Testis (tissue), 2 donors: ENCODE measurements at regions not wholly inside any gene's neighbourhood (a gene's known extent, or its start where the extent isn't known, plus 50 kb on each side); places are given as distances from the start of the nearest gene placed in this dataset.

Experiments used
- DNase-seq: peaks from one replicate; pipeline ENCODE4 v3.0.0-alpha.2; 2019
- H3K27ac ChIP-seq, 2 donors: fragments of 200-600 bp; sonication (generic); one replicate each; pipeline ENCODE4 v1.5.1; 2019
- H3K27me3 ChIP-seq: fragments of 200-600 bp; sonication (generic); one replicate; pipeline ENCODE4 v1.5.1; 2019
- H3K36me3 ChIP-seq: fragments of 200-600 bp; sonication (generic); one replicate; pipeline ENCODE4 v1.5.1; 2017; ENCODE audit warnings: low read depth; ENCODE audit errors: missing control alignments
- H3K4me1 ChIP-seq: fragments of 200-600 bp; sonication (generic); one replicate; pipeline ENCODE4 v1.5.1; 2019
- H3K4me3 ChIP-seq, 2 donors: fragments of 200-600 bp; sonication (generic); one replicate each; pipeline ENCODE4 v1.5.1; 2017 to 2019
- H3K9me3 ChIP-seq: fragments of 200-600 bp; sonication (generic); one replicate; pipeline ENCODE4 v1.5.1; 2017
- CTCF ChIP-seq, 3 experiments: fragments of 450-650 bp in 2 of 3; fragments of 200-600 bp in 1 of 3; sonication (generic) in 1 of 3; IDR thresholded peaks; one replicate each; pipeline ENCODE4 v1.5.1; 2016 to 2019; ENCODE audit warnings: antibody characterized with exemption in 3 of 3, mild to moderate bottlenecking in 2 of 3, moderate library complexity in 1 of 3
- POLR2A ChIP-seq: fragments of 450-650 bp; IDR thresholded peaks from one replicate; pipeline ENCODE4 v1.6.1; 2017; ENCODE audit warnings: antibody characterized with exemption, mild to moderate bottlenecking, moderate library complexity
- WGBS, 2 donors: methylation state at CpG; one replicate each; pipeline ENCODE4 v1.1.5; 2018; 5-methylcytosine and 5-hydroxymethylcytosine counted together
- intact Hi-C: fragments of 100-400 bp; cut with DNase I; formaldehyde crosslinking; loops from one replicate; pipeline ENCODE4 v1.15.1; 2023; ENCODE audit warnings: low total_unique reads

- no peaks in the 10 kb centered on the region for H3K4me1 ChIP-seq
- DNase-seq, result no peak
- H3K27ac ChIP-seq, result no peak overlapping the region
- H3K4me3 ChIP-seq, result no peak overlapping the region
- WGBS, 2 donors, result 66 to 78% methylated on average over 1 of the region's 1 CpG
- H3K36me3 ChIP-seq, result no peaks in the 10 kb centered on the region
- no peaks in the 10 kb centered on the region for H3K9me3 ChIP-seq
- no peaks in the 10 kb centered on the region for H3K27me3 ChIP-seq
- intact Hi-C loops, result no loop called here
- TF ChIP-seq CTCF (IDR thresholded peaks at IDR 0.05) (no peak), POLR2A (no peak)
These were observed 315.0 kb upstream of the CAMK1G start for GRCh38 chr1:209268479-209268878.

GRCh38 chr1:209276321-209276720 is 307.2 kb upstream of the CAMK1G start:
- H3K36me3 ChIP-seq, result no peaks in the 10 kb centered on the region
- H3K27ac ChIP-seq, result no peak overlapping the region
- TF ChIP-seq CTCF (IDR thresholded peaks at IDR 0.05), result no peak
- TF ChIP-seq POLR2A, result no peak
- intact Hi-C loops, result no loop called here
- no peaks in the 10 kb centered on the region for H3K9me3 ChIP-seq
- 63% methylated on average over 3 of the region's 3 CpGs for WGBS, 2 donors
- no peaks in the 10 kb centered on the region for H3K27me3 ChIP-seq
- no peak overlapping the region for H3K4me3 ChIP-seq
- no peak for DNase-seq
- no peaks in the 10 kb centered on the region for H3K4me1 ChIP-seq

GRCh38 chr1:209277662-209278061 is 305.9 kb upstream of the CAMK1G start:
- Histone ChIP-seq H3K27ac (no peak overlapping the region), H3K9me3 (no peaks in the 10 kb centered on the region), H3K4me3 (no peak overlapping the region), H3K36me3 (no peaks in the 10 kb centered on the region), H3K4me1 (no peaks in the 10 kb centered on the region), H3K27me3 (no peaks in the 10 kb centered on the region)
- no peak for DNase-seq
- no peak for TF ChIP-seq CTCF (IDR thresholded peaks at IDR 0.05)
- no peak for TF ChIP-seq POLR2A
- WGBS, 2 donors, result 54 to 70% methylated on average over 1 of the region's 1 CpG
- intact Hi-C loops, result no loop called here

- Histone ChIP-seq H3K27ac (no peak overlapping the region), H3K4me1 (no peaks in the 10 kb centered on the region), H3K36me3 (no peaks in the 10 kb centered on the region), H3K9me3 (no peaks in the 10 kb centered on the region), H3K4me3 (no peak overlapping the region), H3K27me3 (no peaks in the 10 kb centered on the region)
- DNase-seq, result no peak
- intact Hi-C loops, result no loop called here
- TF ChIP-seq POLR2A, result no peak
- TF ChIP-seq CTCF (IDR thresholded peaks at IDR 0.05), result no peak
- WGBS, 2 donors, result 31 to 56% methylated on average over 1 of the region's 1 CpG
These were observed 291.8 kb upstream of the CAMK1G start for GRCh38 chr1:209291715-209292114.

- H3K4me3 ChIP-seq, result no peak overlapping the region
- no peaks in the 10 kb centered on the region for H3K27me3 ChIP-seq
- H3K36me3 ChIP-seq, result no peaks in the 10 kb centered on the region
- H3K27ac ChIP-seq, result no peak overlapping the region
- intact Hi-C loops, result no loop called here
- no peaks in the 10 kb centered on the region for H3K4me1 ChIP-seq
- 70 to 74% methylated on average over 7 of the region's 7 CpGs for WGBS, 2 donors
- DNase-seq, result no peak
- H3K9me3 ChIP-seq, result no peaks in the 10 kb centered on the region
- TF ChIP-seq CTCF (IDR thresholded peaks at IDR 0.05), result no peak
- no peak for TF ChIP-seq POLR2A
These were observed 280.5 kb upstream of the CAMK1G start for GRCh38 chr1:209302779-209303568.
